ENCODE measurements at regions not wholly inside any gene's neighbourhood (a gene's known extent, or its start where the extent isn't known, plus 50 kb on each side); places are given as distances from the start of the nearest gene placed in this dataset.

GRCh38 chr16:6177616-6178180, 1080.1 kb upstream of the EEF2KMT start:
- Histone ChIP-seq H3K27me3 (no peaks in the 10 kb centered on the region), H3K27ac (no peak overlapping the region), H3K36me3 (replicated peaks in 1 of 2; ENCODE audit: insufficient read depth in 1 of 2, low read depth in 2 of 2) (no peaks in the 10 kb centered on the region), H3K4me1 (no peaks in the 10 kb centered on the region), H3K4me3 (no peak overlapping the region), H3K9me3 (no peaks in the 10 kb centered on the region)
- TF ChIP-seq POLR2A (IDR thresholded peaks at IDR 0.05) (no peak), CTCF (IDR thresholded peaks at IDR 0.05) (no peak)
- ATAC-seq: no peak
- 59 to 63% methylated on average over 5 of the region's 5 CpGs for WGBS, 2 donors
- intact Hi-C loops (cut with DNase I): no loop called here
- DNase-seq: no peak

GRCh38 chr16:6170022-6170421, 1072.4 kb upstream of the EEF2KMT start:
- no peak for TF ChIP-seq POLR2A (IDR thresholded peaks at IDR 0.05)
- TF ChIP-seq CTCF (IDR thresholded peaks at IDR 0.05): no peak
- H3K36me3 ChIP-seq (replicated peaks in 1 of 2; ENCODE audit: insufficient read depth in 1 of 2, low read depth in 2 of 2): no peaks in the 10 kb centered on the region
- H3K4me1 ChIP-seq: no peaks in the 10 kb centered on the region
- no peak overlapping the region for H3K27ac ChIP-seq
- WGBS, 2 donors: 75 to 78% methylated on average over 5 of the region's 5 CpGs
- intact Hi-C loops (cut with DNase I): no loop called here
- ATAC-seq (no peak), DNase-seq (no peak)
- H3K27me3 ChIP-seq: no peaks in the 10 kb centered on the region
- H3K9me3 ChIP-seq: no peaks in the 10 kb centered on the region
- H3K4me3 ChIP-seq: no peak overlapping the region

GRCh38 chr16:6165330-6165979, 1067.9 kb upstream of the EEF2KMT start:
- H3K4me1 ChIP-seq: no peaks in the 10 kb centered on the region
- TF ChIP-seq CTCF (IDR thresholded peaks at IDR 0.05) (no peak), POLR2A (IDR thresholded peaks at IDR 0.05) (no peak)
- WGBS, 2 donors: 42 to 45% methylated on average over 11 of the region's 11 CpGs
- H3K36me3 ChIP-seq (replicated peaks in 1 of 2; ENCODE audit: insufficient read depth in 1 of 2, low read depth in 2 of 2): no peaks in the 10 kb centered on the region
- DNase-seq (no peak), ATAC-seq (no peak)
- H3K27ac ChIP-seq: no peak overlapping the region
- intact Hi-C loops (cut with DNase I): no loop called here
- H3K27me3 ChIP-seq: no peaks in the 10 kb centered on the region
- no peaks in the 10 kb centered on the region for H3K9me3 ChIP-seq
- H3K4me3 ChIP-seq: no peak overlapping the region

GRCh38 chr16:6160871-6161270, 1063.3 kb upstream of the EEF2KMT start:
- WGBS, 2 donors: 63 to 68% methylated on average over 10 of the region's 10 CpGs
- intact Hi-C loops (cut with DNase I): no loop called here
- Histone ChIP-seq H3K4me3 (no peak overlapping the region), H3K4me1 (no peaks in the 10 kb centered on the region), H3K27me3 (no peaks in the 10 kb centered on the region), H3K9me3 (no peaks in the 10 kb centered on the region), H3K36me3 (replicated peaks in 1 of 2; ENCODE audit: insufficient read depth in 1 of 2, low read depth in 2 of 2) (no peaks in the 10 kb centered on the region), H3K27ac (no peak overlapping the region)
- TF ChIP-seq POLR2A (IDR thresholded peaks at IDR 0.05) (no peak), CTCF (IDR thresholded peaks at IDR 0.05) (no peak)
- no peak for ATAC-seq
- DNase-seq: no peak

GRCh38 chr16:6160303-6160702, 1062.7 kb upstream of the EEF2KMT start:
- Histone ChIP-seq H3K36me3 (replicated peaks in 1 of 2; ENCODE audit: insufficient read depth in 1 of 2, low read depth in 2 of 2) (no peaks in the 10 kb centered on the region), H3K27ac (no peak overlapping the region), H3K9me3 (no peaks in the 10 kb centered on the region), H3K4me3 (no peak overlapping the region), H3K27me3 (no peaks in the 10 kb centered on the region), H3K4me1 (no peaks in the 10 kb centered on the region)
- intact Hi-C loops (cut with DNase I): no loop called here
- no peak for ATAC-seq
- WGBS, 2 donors: 78 to 83% methylated on average over 3 of the region's 3 CpGs
- no peak for DNase-seq
- TF ChIP-seq CTCF (IDR thresholded peaks at IDR 0.05): no peak
